GM18520 (cell line): ENCODE measurements at regions not wholly inside any gene's neighbourhood (a gene's known extent, or its start where the extent isn't known, plus 50 kb on each side); places are given as distances from the start of the nearest gene placed in this dataset.
"Not testable (repeated sequence)": the region's sequence is repeated elsewhere in the genome, so short reads cannot be mapped to it uniquely, and the experiment has no call there.

Source experiments
- ATAC-seq: cut with Tn5 transposase; IDR thresholded peaks from one replicate; pipeline ENCODE4 v1.9.1; 2021; ENCODE audit not compliant: unreplicated experiment

- ATAC-seq, result no peak
Observed at GRCh38 chr16:79949417-79949816, 348.9 kb upstream of the MAF start.

- ATAC-seq, result no peak
Observed at GRCh38 chr16:79947771-79948170, 347.2 kb upstream of the MAF start.

GRCh38 chr16:79946252-79946651 lies 345.7 kb upstream of the MAF start:
- no peak for ATAC-seq

- ATAC-seq, result no peak
Observed at GRCh38 chr16:79943736-79944135, 343.2 kb upstream of the MAF start.

GRCh38 chr16:79938575-79938974 lies 338.0 kb upstream of the MAF start:
- ATAC-seq, result no peak

DNA sequence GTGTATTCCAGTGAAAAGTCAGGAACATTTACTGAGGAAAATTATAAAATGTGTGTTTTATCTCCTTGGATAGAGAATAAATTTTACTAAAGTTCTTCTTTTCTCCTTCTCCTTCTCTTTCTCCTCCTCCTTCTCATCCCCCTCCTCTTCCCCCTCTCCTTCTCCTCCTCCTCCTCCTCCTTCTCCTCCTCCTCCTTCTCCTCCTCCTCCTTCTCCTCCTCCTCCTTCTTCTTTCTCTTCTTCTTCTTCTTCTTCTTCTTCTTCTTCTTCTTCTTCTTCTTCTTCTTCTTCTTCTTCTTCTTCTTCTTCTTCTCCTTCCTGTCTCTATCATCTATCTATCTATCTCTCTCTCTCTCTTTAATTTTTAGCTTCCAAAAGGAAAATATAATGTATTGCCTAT lies 337.1 kb upstream of the MAF start:
- not testable (repeated sequence) for ATAC-seq

GRCh38 chr16:79933603-79934002 lies 333.1 kb upstream of the MAF start:
- ATAC-seq, result no peak

DNA sequence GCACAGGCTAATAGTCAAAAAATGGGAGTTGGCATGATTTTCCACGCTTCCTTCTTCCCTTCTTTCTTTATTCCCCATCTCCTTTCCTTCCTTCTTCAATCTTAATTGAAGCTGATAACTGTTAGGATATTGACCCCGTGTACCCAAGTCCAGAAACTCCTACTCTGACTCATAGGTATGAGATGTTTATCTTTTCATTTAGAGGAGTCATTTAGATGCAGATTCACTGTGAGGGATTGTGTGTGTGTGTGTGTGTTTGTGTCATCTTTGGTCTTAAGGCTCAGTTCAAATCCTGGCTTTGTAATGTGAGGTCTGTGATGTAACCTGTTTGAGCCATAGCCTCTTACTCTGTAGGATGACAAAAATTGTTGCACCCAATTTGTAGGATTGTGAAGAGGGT lies 332.0 kb upstream of the MAF start:
- ATAC-seq, result no peak

- no peak for ATAC-seq
Observed at GRCh38 chr16:79931721-79932120, 331.2 kb upstream of the MAF start.

DNA sequence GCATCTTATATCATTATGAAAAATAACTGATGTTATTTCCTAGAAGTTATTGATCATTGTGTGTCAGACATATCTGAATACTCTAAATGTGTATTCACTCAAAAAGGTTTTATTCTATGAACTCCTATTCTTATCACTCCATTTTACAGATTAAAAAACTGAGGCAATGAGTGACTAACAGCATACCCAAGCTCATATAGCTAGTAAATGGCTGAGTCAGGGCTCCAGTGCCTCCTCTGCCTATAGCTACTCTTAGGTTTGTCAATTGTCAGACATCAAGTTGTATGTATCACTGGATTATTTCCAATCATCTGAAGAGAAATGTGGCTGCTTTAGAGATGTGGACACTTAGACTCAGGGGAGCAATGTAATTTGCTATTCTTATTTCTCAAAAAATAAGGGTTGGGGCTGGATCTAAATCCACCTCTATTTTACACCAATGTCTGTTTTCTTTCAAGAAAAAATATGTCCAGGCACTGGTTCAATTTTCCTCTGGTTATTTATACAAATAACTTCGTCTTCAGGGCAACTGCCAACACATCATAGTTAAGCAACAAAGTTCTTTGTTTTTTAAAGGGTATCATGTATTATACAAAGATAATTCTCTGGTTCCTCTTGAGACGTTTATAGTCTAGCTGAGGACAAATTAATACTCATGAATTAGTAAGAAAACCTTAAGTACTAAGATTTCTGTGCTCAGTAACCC lies 328.9 kb upstream of the MAF start:
- ATAC-seq, result no peak

- ATAC-seq, result no peak
Observed at GRCh38 chr16:79928142-79928873, 327.8 kb upstream of the MAF start.

DNA sequence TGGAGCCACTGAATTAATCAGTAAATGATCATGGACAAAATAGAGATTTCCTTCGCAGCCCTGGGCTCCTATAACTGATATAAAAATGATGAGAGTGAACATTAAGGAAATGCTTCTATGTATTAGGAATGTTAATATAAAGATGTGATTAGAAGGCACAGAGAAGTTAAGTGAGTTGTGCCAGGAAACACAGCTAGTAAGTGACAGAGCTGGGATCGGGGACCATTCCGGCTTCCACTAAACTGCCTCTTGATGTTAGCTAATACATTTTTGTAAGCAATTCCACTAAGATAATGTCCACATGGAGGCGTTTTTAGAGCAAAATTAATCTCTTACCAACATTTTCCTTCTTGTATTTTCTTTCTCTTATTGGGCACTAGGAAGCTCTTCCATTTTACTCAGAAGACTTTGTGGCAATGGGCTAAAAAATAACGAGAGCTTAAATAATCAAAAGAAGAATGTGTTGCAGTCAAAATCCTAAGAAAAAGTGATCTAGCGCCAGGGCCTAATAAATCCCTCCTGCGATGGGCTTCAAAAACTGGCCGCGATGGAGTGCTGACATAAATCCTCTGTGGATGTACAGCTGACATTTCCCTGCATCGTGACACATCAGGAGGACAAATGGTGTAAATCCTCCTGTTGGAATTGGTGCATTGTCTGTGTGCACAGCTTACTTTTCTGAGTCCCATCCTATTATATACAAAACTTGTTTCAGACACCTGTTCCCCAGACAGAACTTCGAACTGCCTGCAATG lies 326.1 kb upstream of the MAF start:
- ATAC-seq, result no peak

DNA sequence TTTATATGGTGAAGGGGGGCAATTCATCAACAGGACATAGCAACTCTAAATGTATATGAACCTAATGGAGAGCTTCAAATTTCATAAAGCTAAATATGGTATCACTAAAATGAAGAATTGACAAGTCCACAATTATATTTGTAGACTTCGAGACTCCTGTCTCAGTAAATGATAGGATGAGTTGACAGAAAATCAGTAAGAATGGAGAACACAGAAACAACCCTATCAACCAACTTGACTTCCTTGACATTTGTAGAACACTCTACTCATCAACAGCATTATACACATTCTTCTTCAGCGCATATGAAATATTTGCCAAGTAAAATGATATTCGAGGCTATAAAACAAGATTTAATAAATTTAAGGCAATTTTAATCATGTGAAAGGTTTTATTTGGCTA lies 322.9 kb upstream of the MAF start:
- ATAC-seq, result no peak

DNA sequence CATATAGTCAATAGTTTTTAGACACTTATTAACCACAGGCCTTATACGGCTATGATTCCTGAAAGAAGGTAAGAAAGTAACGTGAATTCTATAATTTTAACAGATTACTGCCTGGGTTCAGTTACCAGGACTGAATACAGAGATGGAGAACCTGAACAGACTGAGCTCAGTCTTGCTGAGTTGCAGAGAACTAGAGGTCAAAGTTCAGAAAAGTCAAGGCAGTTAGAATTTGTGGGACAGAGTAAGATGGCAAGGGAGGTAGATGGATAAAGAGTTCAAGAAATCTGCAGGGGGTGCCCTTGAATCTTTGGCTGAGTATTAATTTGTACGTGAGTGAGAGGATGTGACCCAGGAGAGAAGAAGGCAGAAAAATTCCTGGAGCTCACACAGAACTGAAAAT lies 320.1 kb upstream of the MAF start:
- no peak for ATAC-seq

GRCh38 chr16:79918916-79919315 lies 318.4 kb upstream of the MAF start:
- ATAC-seq, result no peak

DNA sequence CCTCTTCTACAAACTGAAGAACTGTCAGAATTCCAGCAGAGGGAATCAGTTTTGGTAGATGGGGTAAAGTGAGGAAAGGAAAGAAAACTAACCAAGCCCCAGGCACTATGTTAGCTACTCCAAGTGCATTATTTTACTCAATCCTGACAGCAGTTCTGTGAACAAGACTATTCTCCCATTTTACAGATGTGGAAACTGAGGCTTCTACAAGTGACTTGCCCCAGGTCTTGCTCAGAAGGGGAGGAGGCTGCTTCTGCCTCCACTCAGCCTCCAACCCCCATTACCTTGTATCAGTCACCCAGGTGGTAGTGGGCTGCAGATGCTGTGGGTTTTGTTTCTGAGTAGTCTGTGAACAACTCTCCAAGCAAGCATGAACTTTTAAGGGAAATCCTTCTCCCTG lies 315.2 kb upstream of the MAF start:
- ATAC-seq, result no peak

- no peak for ATAC-seq
Observed at GRCh38 chr16:79914961-79915720, 314.6 kb upstream of the MAF start.

DNA sequence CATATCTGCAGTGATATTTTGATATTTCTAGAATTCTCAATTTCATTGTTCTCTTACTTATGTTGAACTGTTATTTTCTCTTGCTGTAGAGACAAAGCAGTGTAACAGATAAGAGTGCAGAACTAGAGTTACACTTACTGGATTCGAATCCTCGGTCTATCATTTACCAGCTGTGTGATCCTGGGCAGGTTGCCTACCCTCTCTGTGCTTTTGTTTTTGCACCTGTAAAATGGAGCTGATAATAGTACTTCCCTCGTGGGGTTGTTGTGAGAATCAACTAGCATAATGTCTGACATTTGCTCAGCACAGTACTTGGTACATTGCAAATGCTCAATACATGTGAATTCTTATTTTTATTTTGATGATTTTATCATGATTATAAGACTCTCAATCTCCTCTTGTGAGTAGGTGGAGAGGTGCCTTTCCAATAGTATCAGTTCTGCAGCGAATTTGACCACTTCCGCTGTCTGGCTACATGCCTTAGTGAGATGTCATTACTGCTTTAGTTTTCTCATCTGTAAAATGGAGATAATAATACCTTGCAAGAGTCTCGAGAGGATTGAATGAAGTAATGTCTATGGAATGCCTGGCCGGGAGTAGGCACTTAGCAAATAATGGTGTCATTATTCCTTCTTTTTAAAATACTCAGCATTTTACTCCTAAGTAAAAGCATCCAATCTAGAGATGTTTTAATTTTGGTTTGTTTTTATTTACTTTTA lies 312.2 kb upstream of the MAF start:
- no peak for ATAC-seq

- no peak for ATAC-seq
Observed at GRCh38 chr16:79911660-79912059, 311.1 kb upstream of the MAF start.

- no peak for ATAC-seq
Observed at GRCh38 chr16:79909571-79909970, 309.0 kb upstream of the MAF start.

DNA sequence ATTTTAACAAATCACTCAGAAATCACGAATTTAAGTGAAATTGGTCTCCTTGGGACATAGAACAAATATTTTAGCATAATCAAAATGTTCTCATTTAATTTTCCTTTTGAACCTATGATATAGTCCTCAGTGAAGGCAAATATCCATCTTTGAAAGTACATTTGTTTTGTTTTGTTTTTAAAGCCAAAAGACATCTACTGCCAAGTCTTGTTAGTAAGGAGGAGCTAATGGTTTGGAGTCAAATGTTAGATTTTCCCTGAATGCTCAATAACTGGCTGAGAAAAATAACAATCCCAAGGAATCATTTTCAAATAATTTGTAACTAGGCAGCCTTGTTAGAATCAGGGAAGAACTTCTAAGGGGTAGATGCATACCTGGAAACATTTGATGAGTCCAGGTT lies 302.9 kb upstream of the MAF start:
- no peak for ATAC-seq
